Neutrophil (primary cell): ENCODE measurements at regions not wholly inside any gene's neighbourhood (a gene's known extent, or its start where the extent isn't known, plus 50 kb on each side); places are given as distances from the start of the nearest gene placed in this dataset.

Experiments used
- H3K27ac ChIP-seq: fragments of 200-600 bp; sonication (generic); 2 replicates; pipeline ENCODE4 v1.5.1; 2016; ENCODE audit warnings: mild to moderate bottlenecking, moderate library complexity
- H3K27me3 ChIP-seq: fragments of 200-600 bp; sonication (generic); 2 replicates; pipeline ENCODE4 v1.6.0; 2016; ENCODE audit warnings: mild to moderate bottlenecking
- H3K36me3 ChIP-seq: fragments of 200-600 bp; sonication (generic); 2 replicates; pipeline ENCODE4 v1.5.1; 2017
- H3K4me1 ChIP-seq, 2 experiments: fragments of 200-600 bp in 1 of 2; sonication (generic) in 1 of 2; 1 replicate in 1 of 2; 2 replicates in 1 of 2; pipeline versions ENCODE4 v1.5.1 to v1.6.1; 2013 to 2016; ENCODE audit warnings: low read depth in 1 of 2, low read length in 1 of 2, mild to moderate bottlenecking in 1 of 2, moderate library complexity in 1 of 2; ENCODE audit not compliant: control insufficient read depth in 1 of 2, insufficient read depth in 1 of 2
- H3K4me3 ChIP-seq, 2 experiments: fragments of 200-600 bp in 1 of 2; sonication (generic) in 1 of 2; 1 replicate in 1 of 2; 2 replicates in 1 of 2; pipeline ENCODE4 v1.5.1; 2013 to 2016; ENCODE audit warnings: low read depth in 1 of 2, low read length in 1 of 2, mild to moderate bottlenecking in 1 of 2, moderate library complexity in 1 of 2
- H3K9me3 ChIP-seq: fragments of 200-600 bp; sonication (generic); 2 replicates; pipeline ENCODE4 v1.5.1; 2016
- CTCF ChIP-seq: fragments of 200-600 bp; sonication (generic); IDR thresholded peaks from 2 replicates; pipeline ENCODE4 v1.5.1; 2016; ENCODE audit warnings: antibody characterized with exemption

DNA sequence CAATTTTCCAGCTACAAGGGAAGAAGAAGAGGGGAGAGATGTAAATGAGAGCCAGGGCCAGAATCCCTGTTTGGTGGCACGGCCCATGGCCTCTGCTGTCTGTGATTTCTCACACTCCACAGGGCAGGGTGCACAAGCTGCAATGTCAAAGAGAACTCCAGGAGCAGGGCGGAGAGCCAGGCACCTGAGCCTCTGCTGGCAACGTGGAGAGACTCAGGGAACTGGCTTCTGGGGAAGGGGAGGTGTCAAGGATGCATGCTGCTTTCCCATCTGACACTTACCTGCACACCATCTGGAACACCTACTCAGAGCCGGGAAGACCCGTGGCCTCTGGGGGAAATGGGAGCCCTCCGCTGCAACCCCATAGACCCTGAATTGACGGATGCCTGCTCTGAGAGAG lies 507.5 kb upstream of the NR2F2 start:
- Histone ChIP-seq H3K27ac (no peak overlapping the region), H3K27me3 (no peaks in the 10 kb centered on the region), H3K4me1 (no peaks in the 10 kb centered on the region), H3K4me3 (no peak overlapping the region), H3K9me3 (no peaks in the 10 kb centered on the region), H3K36me3 (no peaks in the 10 kb centered on the region)
- TF ChIP-seq CTCF, result no peak

DNA sequence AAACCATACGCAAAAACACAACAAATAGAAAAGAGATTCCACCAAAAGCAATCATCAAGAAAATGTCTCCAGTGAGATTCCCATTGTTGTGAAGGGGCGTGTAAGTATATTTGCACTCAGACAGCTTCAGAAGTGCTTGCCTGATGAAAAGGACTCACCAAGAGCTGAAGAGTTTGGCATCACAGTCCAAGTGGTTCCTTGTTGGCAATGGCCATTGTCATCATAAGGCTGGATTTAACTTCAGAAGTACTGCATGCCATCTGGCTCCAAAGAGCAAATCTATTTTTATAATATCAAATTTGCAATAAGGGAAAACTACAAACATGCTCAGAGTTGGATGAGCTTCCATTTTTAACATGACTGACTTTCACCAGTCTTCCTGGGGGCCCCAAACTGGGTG lies 505.3 kb upstream of the NR2F2 start:
- H3K27me3 ChIP-seq, result no peaks in the 10 kb centered on the region
- no peak overlapping the region for H3K27ac ChIP-seq
- H3K4me3 ChIP-seq, result no peak overlapping the region
- TF ChIP-seq CTCF, result no peak
- H3K9me3 ChIP-seq, result no peaks in the 10 kb centered on the region
- no peaks in the 10 kb centered on the region for H3K4me1 ChIP-seq
- no peaks in the 10 kb centered on the region for H3K36me3 ChIP-seq

GRCh38 chr15:95825671-95826411 lies 504.7 kb upstream of the NR2F2 start:
- Histone ChIP-seq H3K27ac (no peak overlapping the region), H3K9me3 (no peaks in the 10 kb centered on the region), H3K4me3 (no peak overlapping the region), H3K4me1 (no peaks in the 10 kb centered on the region), H3K36me3 (no peaks in the 10 kb centered on the region), H3K27me3 (no peaks in the 10 kb centered on the region)
- TF ChIP-seq CTCF, result no peak

- Histone ChIP-seq H3K4me1 (no peaks in the 10 kb centered on the region), H3K27ac (no peak overlapping the region), H3K4me3 (no peak overlapping the region), H3K36me3 (no peaks in the 10 kb centered on the region), H3K27me3 (no peaks in the 10 kb centered on the region), H3K9me3 (no peaks in the 10 kb centered on the region)
- no peak for TF ChIP-seq CTCF
Measured at GRCh38 chr15:95826412-95827195, 503.9 kb upstream of the NR2F2 start.

DNA sequence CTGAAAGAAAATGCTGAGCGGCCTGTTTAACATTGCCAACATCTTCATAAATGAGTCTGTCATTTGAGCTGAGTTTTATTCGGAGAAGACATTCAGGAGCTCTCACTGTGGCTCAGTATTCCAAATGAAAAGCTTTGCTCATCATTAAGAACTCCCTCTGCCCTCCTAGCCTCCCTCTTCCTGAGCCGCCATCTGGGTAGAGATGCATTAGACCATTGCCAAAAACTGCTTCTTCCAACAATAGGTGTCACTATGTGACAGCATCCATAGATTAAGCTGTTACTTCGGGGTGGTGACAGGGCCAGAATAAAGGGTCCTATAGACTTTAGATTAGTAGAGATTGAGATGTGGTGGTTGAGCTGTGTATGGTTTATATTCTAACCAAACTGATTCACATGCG lies 501.4 kb upstream of the NR2F2 start:
- no peak for TF ChIP-seq CTCF
- no peaks in the 10 kb centered on the region for H3K9me3 ChIP-seq
- H3K4me1 ChIP-seq, result no peaks in the 10 kb centered on the region
- no peaks in the 10 kb centered on the region for H3K27me3 ChIP-seq
- no peak overlapping the region for H3K4me3 ChIP-seq
- H3K36me3 ChIP-seq, result no peaks in the 10 kb centered on the region
- no peak overlapping the region for H3K27ac ChIP-seq
